ENCODE measurements at regions not wholly inside any gene's neighbourhood (a gene's known extent, or its start where the extent isn't known, plus 50 kb on each side); places are given as distances from the start of the nearest gene placed in this dataset.

- no peak for DNase-seq (ENCODE audit: low read depth in 2 of 2, low spot score in 1 of 2)
These were observed 671.5 kb upstream of the GRIA3 start for GRCh38 chrX:122512561-122513072.

GRCh38 chrX:122517786-122518185, 666.3 kb upstream of the GRIA3 start:
- no peak for DNase-seq (ENCODE audit: low read depth in 2 of 2, low spot score in 1 of 2)

DNA sequence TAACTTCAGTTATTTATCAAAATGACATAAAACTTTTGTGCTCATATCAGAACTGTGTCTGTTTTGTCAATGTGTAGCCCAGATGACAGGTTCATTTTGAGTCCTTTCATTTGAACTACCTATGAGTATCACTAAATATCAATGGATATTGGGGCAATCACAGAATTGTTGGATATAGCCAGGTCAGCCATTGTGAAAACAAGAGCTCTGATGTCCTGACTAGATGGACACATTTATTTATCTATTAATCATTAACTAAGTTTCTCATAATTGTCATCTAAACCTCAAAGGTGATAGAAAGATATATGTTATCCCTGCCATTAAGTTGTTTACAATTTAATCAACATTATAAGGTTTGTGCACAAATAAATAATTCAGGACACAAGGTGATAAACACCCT, 638.3 kb upstream of the GRIA3 start:
- DNase-seq (ENCODE audit: low read depth in 2 of 2, low spot score in 1 of 2): no peak

- DNase-seq (ENCODE audit: low read depth in 2 of 2, low spot score in 1 of 2): no peak
These were observed 637.8 kb upstream of the GRIA3 start for GRCh38 chrX:122546269-122546668.

- DNase-seq (ENCODE audit: low read depth in 2 of 2, low spot score in 1 of 2): no peak
These were observed 631.7 kb upstream of the GRIA3 start for GRCh38 chrX:122552286-122552800.

DNA sequence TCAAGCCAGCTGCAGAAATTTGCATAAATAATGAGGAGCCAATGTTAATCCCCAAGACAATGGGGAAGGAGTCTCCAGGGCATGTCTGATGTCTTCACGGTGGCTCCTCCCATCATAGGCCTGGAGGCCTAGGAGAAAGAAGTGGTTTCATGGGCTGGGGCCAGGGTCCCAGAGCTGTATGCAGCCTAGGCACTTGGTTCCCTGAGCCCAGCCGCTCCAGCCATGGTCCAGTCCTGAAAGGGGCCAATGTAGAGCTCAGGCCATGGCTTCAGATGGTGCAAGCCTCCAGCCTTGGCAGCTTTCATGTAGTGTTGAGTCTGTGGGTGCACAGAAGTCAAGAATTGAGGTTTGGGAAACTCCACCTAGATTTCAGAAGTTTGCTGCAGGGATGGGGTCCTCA, 628.2 kb upstream of the GRIA3 start:
- no peak for DNase-seq (ENCODE audit: low read depth in 2 of 2, low spot score in 1 of 2)

DNA sequence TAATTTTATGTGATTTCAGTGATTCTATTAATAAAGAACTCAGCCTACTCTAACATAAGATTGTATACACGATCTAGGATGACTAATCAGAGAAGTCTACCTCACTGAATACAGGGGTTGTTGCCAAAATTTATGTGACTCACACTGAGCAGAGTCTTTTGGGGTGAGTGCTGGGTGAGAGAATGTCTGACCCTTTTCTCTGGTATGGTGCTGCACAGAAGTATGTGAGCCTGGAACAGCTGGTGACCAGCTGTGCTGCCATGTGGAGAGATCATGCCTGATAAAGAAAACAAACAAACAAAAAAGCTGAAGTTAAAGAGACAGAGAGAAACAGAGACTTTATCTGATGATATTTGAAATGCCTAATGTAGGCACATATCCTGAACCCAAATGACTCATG, 618.1 kb upstream of the GRIA3 start:
- no peak for DNase-seq (ENCODE audit: low read depth in 2 of 2, low spot score in 1 of 2)

- no peak for DNase-seq (ENCODE audit: low read depth in 2 of 2, low spot score in 1 of 2)
These were observed 617.7 kb upstream of the GRIA3 start for GRCh38 chrX:122566401-122566800.

- no peak for DNase-seq (ENCODE audit: low read depth in 2 of 2, low spot score in 1 of 2)
These were observed 616.2 kb upstream of the GRIA3 start for GRCh38 chrX:122567911-122568310.

- no peak for DNase-seq (ENCODE audit: low read depth in 2 of 2, low spot score in 1 of 2)
These were observed 611.6 kb upstream of the GRIA3 start for GRCh38 chrX:122572461-122572860.

- no peak for DNase-seq (ENCODE audit: low read depth in 2 of 2, low spot score in 1 of 2)
These were observed 605.0 kb upstream of the GRIA3 start for GRCh38 chrX:122579036-122579435.

- no peak for DNase-seq (ENCODE audit: low read depth in 2 of 2, low spot score in 1 of 2)
These were observed 604.6 kb upstream of the GRIA3 start for GRCh38 chrX:122579526-122579925.

DNA sequence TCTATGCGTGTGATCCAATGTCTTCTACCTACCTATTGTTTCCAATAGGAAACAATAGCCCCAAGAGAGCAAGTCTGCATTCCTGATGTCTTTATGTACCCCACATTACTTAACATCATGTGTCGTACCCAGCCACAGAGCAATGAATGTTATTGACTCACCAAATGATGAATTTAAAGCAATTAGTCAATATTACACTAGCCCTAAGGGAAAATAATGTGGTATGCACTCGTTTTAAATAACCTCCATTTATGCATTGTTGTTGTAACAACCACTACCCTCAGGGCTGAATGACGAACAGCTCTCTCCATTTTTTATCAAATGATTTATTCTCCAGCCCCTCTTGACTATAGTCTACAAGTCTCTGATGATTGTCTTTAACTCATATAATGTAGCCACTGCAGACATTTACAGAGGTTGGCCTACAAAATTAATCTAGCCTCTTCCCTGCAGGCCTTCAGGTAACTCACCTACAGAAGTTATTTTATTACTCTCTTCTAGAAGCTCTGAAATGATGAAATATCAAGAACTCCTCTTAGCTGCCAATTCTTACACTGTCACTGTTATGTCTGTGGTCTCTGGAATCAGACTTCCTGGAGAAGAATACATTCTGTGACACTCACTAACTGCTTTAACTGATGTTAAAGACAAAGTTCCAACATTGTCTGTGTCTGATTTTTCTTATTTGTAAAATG, 601.7 kb upstream of the GRIA3 start:
- DNase-seq (ENCODE audit: low read depth in 2 of 2, low spot score in 1 of 2): no peak

DNA sequence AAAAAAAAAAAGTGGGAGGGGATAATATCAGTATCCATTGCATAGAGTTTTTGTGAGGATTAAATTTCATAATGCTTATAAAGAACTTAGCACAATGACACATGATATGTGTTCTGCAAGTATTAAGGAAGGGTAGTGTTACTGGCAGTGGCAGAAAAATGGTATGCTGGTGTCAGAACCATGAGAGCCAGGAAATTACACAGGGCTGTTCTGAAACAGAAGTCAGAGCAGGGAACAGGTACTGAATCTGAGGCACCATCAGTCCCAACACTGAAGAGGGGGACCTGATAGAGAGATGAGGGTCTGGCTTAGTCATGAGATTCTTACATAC, 601.1 kb upstream of the GRIA3 start:
- DNase-seq (ENCODE audit: low read depth in 2 of 2, low spot score in 1 of 2): no peak

GRCh38 chrX:122583551-122583950, 600.5 kb upstream of the GRIA3 start:
- no peak for DNase-seq (ENCODE audit: low read depth in 2 of 2, low spot score in 1 of 2)

GRCh38 chrX:122584981-122585380, 599.1 kb upstream of the GRIA3 start:
- no peak for DNase-seq (ENCODE audit: low read depth in 2 of 2, low spot score in 1 of 2)

GRCh38 chrX:122586831-122587230, 597.2 kb upstream of the GRIA3 start:
- no peak for DNase-seq (ENCODE audit: low read depth in 2 of 2, low spot score in 1 of 2)

GRCh38 chrX:122591546-122591945, 592.5 kb upstream of the GRIA3 start:
- DNase-seq (ENCODE audit: low read depth in 2 of 2, low spot score in 1 of 2): no peak

DNA sequence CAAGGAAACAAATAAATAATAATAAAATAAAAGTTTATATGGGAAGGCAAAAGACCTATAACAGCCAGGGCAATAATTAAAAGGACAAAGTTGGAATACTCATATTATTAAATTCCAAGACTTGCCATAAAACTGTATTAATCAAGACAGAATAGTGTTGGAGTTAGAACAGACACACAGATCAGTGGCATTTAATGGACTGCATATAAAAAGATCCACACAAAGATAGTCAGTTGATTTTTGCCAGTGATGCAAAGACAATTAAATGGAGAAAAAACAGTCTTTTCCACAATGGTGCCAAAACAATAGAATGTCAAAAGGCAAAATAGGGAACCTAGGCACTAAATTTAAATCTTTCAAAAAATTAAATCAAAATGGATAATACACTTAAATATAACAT, 587.1 kb upstream of the GRIA3 start:
- no peak for DNase-seq (ENCODE audit: low read depth in 2 of 2, low spot score in 1 of 2)

DNA sequence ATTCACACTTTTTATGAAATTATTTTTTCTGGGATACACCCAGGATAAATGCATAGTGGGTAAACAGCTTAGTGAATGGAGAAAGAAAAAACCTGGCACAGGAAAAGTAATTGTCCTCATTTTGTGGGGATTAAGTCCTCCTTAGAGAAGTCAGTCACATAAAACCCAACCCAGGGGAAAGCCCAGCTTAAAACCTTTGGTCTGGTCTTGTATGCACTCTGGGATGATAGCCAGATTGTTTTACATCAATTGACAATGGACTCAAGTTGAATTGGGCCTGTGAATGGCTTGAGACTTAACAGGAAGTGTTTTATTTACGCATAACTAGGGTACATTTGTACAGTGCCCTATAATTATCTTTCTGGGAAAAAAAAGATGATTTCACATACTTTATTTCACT, 561.3 kb upstream of the GRIA3 start:
- DNase-seq (ENCODE audit: low read depth in 2 of 2, low spot score in 1 of 2): no peak

- DNase-seq (ENCODE audit: low read depth in 2 of 2, low spot score in 1 of 2): no peak
These were observed 558.8 kb upstream of the GRIA3 start for GRCh38 chrX:122625239-122625638.

GRCh38 chrX:122625821-122626220, 558.3 kb upstream of the GRIA3 start:
- no peak for DNase-seq (ENCODE audit: low read depth in 2 of 2, low spot score in 1 of 2)

GRCh38 chrX:122626871-122627270, 557.2 kb upstream of the GRIA3 start:
- DNase-seq (ENCODE audit: low read depth in 2 of 2, low spot score in 1 of 2): no peak
